OCI-LY3 (cell line): ENCODE measurements at regions not wholly inside any gene's neighbourhood (a gene's known extent, or its start where the extent isn't known, plus 50 kb on each side); places are given as distances from the start of the nearest gene placed in this dataset.

Source experiments
- H2AFZ ChIP-seq: fragments of 200-600, 300-600 bp; shearing (Covaris generic); 2 replicates; pipeline ENCODE4 v1.6.0; 2014; ENCODE audit warnings: antibody characterized with exemption, low read depth, low read length
- H3K27ac ChIP-seq: fragments of 200-600, 300-600 bp; sonication (generic); 2 replicates; pipeline ENCODE4 v1.5.1; 2014; ENCODE audit warnings: mild to moderate bottlenecking, low read length, moderate library complexity, mixed read lengths
- H3K27me3 ChIP-seq: fragments of 200-600, 300-600 bp; sonication (generic); 2 replicates; pipeline ENCODE4 v1.6.1; 2014; ENCODE audit warnings: low read depth, low read length, mixed read lengths
- H3K36me3 ChIP-seq: fragments of 200-600, 300-600 bp; sonication (generic); replicated peaks from 2 replicates; pipeline ENCODE3; 2014; ENCODE audit warnings: low read depth, low read length, mixed read lengths
- H3K4me1 ChIP-seq: fragments of 300-600, 200-600 bp; sonication (generic); 2 replicates; pipeline ENCODE4 v1.6.1; 2014; ENCODE audit warnings: low read length, mixed read lengths
- H3K4me2 ChIP-seq: fragments of 200-600, 300-600 bp; sonication (generic); 2 replicates; pipeline ENCODE4 v1.6.1; 2014; ENCODE audit warnings: low read length, mixed read lengths
- H3K4me3 ChIP-seq: fragments of 300-600, 200-600 bp; sonication (generic); 2 replicates; pipeline ENCODE4 v1.5.1; 2014; ENCODE audit warnings: antibody characterized with exemption, mild to moderate bottlenecking, low read length, moderate library complexity
- H3K79me2 ChIP-seq: fragments of 300-600, 200-600 bp; shearing (Covaris generic); 2 replicates; pipeline ENCODE4 v1.6.1; 2014; ENCODE audit warnings: mild to moderate bottlenecking, low read length, mixed read lengths
- H3K9ac ChIP-seq: fragments of 300-600, 200-600 bp; shearing (Covaris generic); 2 replicates; pipeline ENCODE4 v1.6.0; 2014; ENCODE audit warnings: mild to moderate bottlenecking, low read length, moderate library complexity
- H3K9me3 ChIP-seq: fragments of 200-600, 300-600 bp; shearing (Covaris generic); 2 replicates; pipeline ENCODE4 v1.6.1; 2014; ENCODE audit warnings: low read length, mixed read lengths; ENCODE audit not compliant: insufficient read depth
- H4K20me1 ChIP-seq: fragments of 200-600, 300-600 bp; sonication (generic); 2 replicates; pipeline ENCODE4 v1.6.1; 2016; ENCODE audit warnings: low read length, mixed read lengths; ENCODE audit not compliant: insufficient read depth
- CTCF ChIP-seq: fragments of 200-600, 300-600 bp; sonication (generic); IDR thresholded peaks from 2 replicates; pipeline ENCODE4 v1.5.1; 2014; ENCODE audit warnings: antibody characterized with exemption, low read length, low read depth
- EZH2phosphoT487 ChIP-seq: fragments of 200-600 bp; shearing (Covaris generic); IDR thresholded peaks from 2 replicates; pipeline ENCODE4 v1.6.1; 2018; ENCODE audit warnings: antibody characterized with exemption, mixed run types, low read depth

DNA sequence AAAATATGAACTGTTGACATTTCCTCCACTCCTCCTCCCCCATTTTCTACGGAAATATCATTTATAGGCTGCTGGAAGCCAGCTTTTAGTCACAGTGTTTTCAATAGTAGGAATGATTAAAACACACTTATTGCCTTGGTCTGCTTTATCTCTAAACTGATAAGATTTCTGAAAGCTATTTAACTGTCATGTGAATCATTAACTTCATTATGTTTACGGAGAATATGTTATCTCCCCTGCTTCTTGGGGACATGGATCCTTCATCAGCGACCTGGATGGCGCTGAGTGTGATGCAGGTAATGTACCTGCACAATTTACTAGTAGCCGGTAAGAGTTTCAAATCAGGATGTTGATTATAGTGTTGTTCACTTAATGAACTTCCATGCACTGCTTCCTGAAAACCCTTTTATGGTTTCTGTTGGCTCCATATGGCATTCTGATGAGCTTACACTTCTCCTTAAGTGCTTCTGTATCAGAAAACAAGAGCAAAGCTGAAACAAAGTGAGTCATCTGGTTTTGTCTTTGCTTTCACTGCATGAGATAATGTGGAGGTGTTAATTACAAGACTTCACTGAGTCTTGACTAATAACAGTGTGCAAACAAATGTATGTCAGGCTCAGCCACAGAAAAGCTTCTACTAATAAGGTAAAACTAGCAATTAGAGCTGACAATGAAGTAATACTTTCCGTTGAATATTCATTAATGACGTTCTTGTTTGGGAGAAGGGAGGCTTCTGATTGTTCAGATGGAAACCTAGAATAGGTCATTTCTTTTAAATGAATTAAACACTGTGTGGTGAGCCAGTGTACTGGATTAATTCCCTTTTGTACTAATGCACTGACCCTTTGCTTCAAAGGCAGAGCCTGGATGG is 162.4 kb upstream of the ZNF608 start:
- H4K20me1 ChIP-seq, result no peaks in the 10 kb centered on the region
- H3K4me3 ChIP-seq, result no peak overlapping the region
- TF ChIP-seq EZH2phosphoT487, result no peak
- TF ChIP-seq CTCF, result no peak
- no peak overlapping the region for H3K9ac ChIP-seq
- H3K36me3 ChIP-seq, result no peaks in the 10 kb centered on the region
- H3K27ac ChIP-seq, result no peak overlapping the region
- H3K79me2 ChIP-seq, result no peaks in the 10 kb centered on the region
- no peaks in the 10 kb centered on the region for H3K27me3 ChIP-seq
- H3K4me2 ChIP-seq, result peak overlapping the region; percentile 0; the same call in 1 of the 2 replicates
- peaks cover 45% of the 10 kb centered on the region for H3K4me1 ChIP-seq
- no peak overlapping the region for H2AFZ ChIP-seq
- no peaks in the 10 kb centered on the region for H3K9me3 ChIP-seq

DNA sequence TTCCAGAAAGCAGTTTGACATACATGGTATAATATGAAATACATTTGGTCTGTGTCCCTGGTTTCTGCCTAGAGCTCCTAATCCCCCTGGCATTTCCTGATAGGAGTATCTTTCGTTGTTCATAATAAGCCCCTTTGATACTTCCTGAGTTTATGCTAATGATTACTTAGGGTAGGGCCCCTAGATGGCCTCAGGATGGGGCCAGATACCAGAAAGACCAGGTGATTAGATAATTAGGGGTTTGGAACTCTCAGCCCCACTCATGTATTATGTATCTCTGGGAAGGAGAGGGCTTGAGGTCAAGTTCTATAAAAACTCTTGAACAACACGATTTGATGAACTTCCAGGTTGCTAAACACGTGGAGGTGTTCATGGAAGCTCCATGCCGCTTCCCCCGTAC is 163.3 kb upstream of the ZNF608 start:
- H4K20me1 ChIP-seq, result no peaks in the 10 kb centered on the region
- H2AFZ ChIP-seq, result no peak overlapping the region
- H3K9ac ChIP-seq, result no peak overlapping the region
- no peak overlapping the region for H3K4me3 ChIP-seq
- H3K4me2 ChIP-seq, result no peak overlapping the region
- H3K36me3 ChIP-seq, result no peaks in the 10 kb centered on the region
- peaks cover 45% of the 10 kb centered on the region for H3K4me1 ChIP-seq
- H3K79me2 ChIP-seq, result no peaks in the 10 kb centered on the region
- no peaks in the 10 kb centered on the region for H3K9me3 ChIP-seq
- no peak overlapping the region for H3K27ac ChIP-seq
- TF ChIP-seq CTCF, result no peak
- no peak for TF ChIP-seq EZH2phosphoT487
- no peaks in the 10 kb centered on the region for H3K27me3 ChIP-seq

- H3K79me2 ChIP-seq, result no peaks in the 10 kb centered on the region
- H3K4me3 ChIP-seq, result no peak overlapping the region
- H3K9me3 ChIP-seq, result no peaks in the 10 kb centered on the region
- peak overlapping the region; percentile 75; the same call in 1 of the 2 replicates for H2AFZ ChIP-seq
- H3K4me1 ChIP-seq, result peaks cover 45% of the 10 kb centered on the region
- H4K20me1 ChIP-seq, result no peaks in the 10 kb centered on the region
- H3K36me3 ChIP-seq, result no peaks in the 10 kb centered on the region
- TF ChIP-seq CTCF (no peak), EZH2phosphoT487 (no peak)
- H3K4me2 ChIP-seq, result peak overlapping the region; percentile 38
- no peaks in the 10 kb centered on the region for H3K27me3 ChIP-seq
- no peak overlapping the region for H3K27ac ChIP-seq
- no peak overlapping the region for H3K9ac ChIP-seq
Observed at GRCh38 chr5:124910354-124911016, 164.0 kb upstream of the ZNF608 start.

DNA sequence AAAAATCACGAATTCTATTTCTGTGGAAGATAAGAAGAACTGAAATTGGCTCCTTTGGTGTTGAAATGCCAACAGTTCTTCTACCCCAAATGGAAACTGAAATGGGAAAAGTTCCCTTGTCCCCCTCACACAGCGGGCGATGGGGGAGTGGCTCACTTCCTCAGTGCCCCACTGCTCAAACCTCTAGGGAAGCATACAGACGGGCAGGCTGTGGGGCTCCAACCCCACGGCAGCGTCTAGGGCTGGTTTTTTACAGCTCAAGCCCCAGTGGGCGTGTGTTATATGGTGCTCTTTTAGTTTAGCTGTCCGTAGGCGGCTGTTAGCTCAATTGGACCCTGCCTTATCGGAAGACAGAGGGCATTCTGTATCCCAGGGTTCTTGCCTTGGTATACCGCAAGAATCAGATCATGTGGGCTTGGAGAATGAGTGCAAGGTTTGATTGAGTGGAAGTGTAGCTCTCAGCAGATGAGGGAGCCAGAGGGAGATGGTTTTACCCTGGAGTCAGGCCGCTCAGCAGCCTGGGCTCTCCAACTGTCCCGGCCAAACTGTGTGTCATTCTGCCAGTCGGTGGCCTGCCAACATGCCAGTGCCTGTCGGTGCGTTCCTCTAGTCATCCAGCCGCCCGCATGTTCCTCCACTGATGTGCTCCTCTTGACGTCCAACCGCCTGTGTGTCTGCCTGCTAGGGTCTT is 166.3 kb upstream of the ZNF608 start:
- Histone ChIP-seq H3K9ac (no peak overlapping the region), H3K4me3 (no peak overlapping the region), H3K27me3 (no peaks in the 10 kb centered on the region), H3K4me1 (peaks cover 45% of the 10 kb centered on the region), H4K20me1 (no peaks in the 10 kb centered on the region), H3K9me3 (no peaks in the 10 kb centered on the region), H2AFZ (no peak overlapping the region), H3K4me2 (peak overlapping the region; percentile 26), H3K36me3 (no peaks in the 10 kb centered on the region), H3K27ac (no peak overlapping the region), H3K79me2 (no peaks in the 10 kb centered on the region)
- no peak for TF ChIP-seq EZH2phosphoT487
